ENCODE measurements at regions not wholly inside any gene's neighbourhood (a gene's known extent, or its start where the extent isn't known, plus 50 kb on each side); places are given as distances from the start of the nearest gene placed in this dataset.
"Not testable (repeated sequence)": the region's sequence is repeated elsewhere in the genome, so short reads cannot be mapped to it uniquely, and the experiment has no call there.

DNA sequence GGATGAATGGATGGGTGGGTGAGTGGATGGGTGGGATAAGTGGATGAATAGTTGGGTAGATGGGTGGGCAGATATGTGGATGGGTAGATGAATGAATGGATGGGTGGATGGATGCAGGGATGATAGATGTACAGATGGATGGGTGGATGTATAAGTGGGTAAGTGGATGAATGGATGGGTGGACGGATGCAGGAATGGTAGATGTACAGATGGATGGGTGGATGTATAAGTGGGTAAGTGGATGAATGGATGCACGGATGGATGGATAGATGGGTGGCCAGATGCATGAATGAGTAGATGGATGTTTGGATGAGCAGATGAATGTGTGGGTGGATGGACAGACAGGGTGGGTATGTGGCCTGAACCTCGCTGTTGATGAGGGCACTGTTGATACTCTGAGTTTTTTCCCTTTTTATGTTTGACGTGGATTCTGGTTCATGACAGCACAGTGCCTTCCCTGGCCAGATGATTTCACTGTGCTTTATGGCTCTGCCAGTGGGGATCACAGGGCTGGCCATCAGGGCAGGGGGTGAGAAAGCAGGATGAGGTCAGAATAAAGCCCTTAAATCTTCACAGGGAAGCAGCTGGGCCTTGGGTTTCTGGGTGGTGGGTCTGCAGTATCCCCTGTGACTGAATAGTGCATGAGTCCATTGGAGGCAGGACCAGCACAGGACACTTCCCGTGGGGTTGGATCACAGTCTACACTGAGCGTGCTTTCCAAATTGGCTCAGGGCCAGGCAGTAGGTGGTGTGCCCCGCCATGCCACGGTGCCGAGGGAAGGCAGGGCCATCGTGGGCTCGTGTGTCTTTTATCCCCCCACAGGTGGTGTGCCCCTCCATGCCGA is 213.2 kb downstream of the BANP start:
- not testable (repeated sequence) for TF ChIP-seq POLR2A (IDR thresholded peaks at IDR 0.05)
- TF ChIP-seq, protein P1, sequence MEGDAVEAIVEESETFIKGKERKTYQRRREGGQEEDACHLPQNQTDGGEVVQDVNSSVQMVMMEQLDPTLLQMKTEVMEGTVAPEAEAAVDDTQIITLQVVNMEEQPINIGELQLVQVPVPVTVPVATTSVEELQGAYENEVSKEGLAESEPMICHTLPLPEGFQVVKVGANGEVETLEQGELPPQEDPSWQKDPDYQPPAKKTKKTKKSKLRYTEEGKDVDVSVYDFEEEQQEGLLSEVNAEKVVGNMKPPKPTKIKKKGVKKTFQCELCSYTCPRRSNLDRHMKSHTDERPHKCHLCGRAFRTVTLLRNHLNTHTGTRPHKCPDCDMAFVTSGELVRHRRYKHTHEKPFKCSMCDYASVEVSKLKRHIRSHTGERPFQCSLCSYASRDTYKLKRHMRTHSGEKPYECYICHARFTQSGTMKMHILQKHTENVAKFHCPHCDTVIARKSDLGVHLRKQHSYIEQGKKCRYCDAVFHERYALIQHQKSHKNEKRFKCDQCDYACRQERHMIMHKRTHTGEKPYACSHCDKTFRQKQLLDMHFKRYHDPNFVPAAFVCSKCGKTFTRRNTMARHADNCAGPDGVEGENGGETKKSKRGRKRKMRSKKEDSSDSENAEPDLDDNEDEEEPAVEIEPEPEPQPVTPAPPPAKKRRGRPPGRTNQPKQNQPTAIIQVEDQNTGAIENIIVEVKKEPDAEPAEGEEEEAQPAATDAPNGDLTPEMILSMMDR (IDR thresholded peaks at IDR 0.05 in 4 of 5, conservative IDR thresholded peaks at IDR 0.05 in 1 of 5) = not testable (repeated sequence)

Data from gastrocnemius medialis (tissue), 4 donors.